Epithelial cell of prostate (primary cell): ENCODE measurements at regions not wholly inside any gene's neighbourhood (a gene's known extent, or its start where the extent isn't known, plus 50 kb on each side); places are given as distances from the start of the nearest gene placed in this dataset.

Source experiments
- DNase-seq: peaks from one replicate; pipeline ENCODE4 v3.0.0-alpha.2; 2011; ENCODE audit warnings: low read depth, low spot score
- H3K27ac ChIP-seq: fragments of 450-650 bp; 2 replicates; pipeline ENCODE4 v1.5.1; 2017; ENCODE audit warnings: mild to moderate bottlenecking

DNA sequence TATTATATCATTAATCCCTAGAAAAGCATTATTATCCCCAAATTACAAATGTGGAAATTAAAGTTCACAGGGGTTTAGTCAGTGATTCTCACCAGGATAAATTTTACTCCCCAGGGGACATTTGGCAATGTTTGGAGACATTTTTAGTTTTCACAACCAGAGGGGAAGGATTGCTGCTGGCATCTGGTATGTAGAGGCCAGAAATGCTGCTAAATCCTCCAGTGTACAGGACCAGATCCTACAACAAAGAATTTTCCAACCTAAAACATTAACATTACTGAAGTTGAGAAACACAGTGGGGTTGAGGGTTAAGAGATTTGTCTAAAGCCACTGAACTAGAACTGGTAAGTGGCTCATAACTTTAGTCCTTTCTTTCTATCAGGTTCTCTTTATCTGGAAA is 162.0 kb upstream of the SYT6 start:
- no peak for DNase-seq

GRCh38 chr1:114314576-114314975 is 160.9 kb upstream of the SYT6 start:
- H3K27ac ChIP-seq: no peak overlapping the region
- DNase-seq: no peak

More for the DNA sequence above, 162.0 kb upstream of the SYT6 start:
- no peak overlapping the region for H3K27ac ChIP-seq

GRCh38 chr1:114314098-114314497 is 160.4 kb upstream of the SYT6 start:
- no peak for DNase-seq
- no peak overlapping the region for H3K27ac ChIP-seq

DNA sequence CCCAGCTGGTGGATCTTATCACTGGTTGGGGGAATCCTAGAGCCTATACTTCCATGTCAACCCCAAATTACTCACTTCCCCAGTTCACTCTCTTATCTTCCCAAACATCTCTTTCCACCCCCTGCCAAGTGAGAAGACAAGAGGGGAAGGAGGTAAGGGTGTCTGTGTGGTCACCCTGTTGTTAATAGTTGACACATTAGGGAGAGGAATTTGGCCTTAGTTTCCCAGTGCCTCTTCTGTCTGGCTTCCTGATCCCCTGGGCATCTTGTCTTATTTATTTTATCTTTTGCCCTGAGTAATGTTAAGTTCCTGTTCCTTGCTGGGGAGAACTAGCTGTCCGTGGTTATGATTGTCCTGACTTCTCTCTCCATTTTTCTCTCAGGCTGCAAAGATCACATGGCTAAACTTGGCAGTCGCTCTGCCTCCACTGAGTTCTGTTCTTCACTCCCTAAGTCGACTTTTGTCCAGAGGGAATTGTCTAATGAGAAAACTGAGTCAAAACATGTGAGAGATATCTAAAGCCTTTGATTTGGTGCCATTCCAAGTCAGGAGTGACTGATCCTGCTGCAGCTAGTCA is 157.1 kb upstream of the SYT6 start:
- H3K27ac ChIP-seq: no peak overlapping the region
- DNase-seq: no peak

DNA sequence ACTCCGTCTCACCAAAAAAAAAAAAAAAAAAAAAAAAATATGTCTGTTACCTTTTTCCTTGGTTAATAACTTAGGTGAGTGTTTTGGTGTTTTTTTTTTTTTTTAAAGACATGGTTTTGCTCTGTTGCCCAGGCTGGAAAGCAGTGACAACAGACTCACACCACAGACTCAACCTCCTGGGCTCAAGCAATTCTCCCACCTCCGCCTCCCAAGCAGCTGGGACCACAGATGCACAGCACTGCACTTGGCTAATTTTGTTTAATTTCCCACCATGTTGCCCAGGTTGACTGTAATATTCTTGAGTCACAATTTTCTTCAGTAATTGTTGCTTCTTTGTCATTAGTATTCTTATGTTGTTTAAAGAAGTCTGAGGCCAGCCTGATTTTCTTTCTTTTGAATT is 149.2 kb upstream of the SYT6 start:
- no peak for DNase-seq
- H3K27ac ChIP-seq: no peak overlapping the region

- no peak for DNase-seq
- no peak overlapping the region for H3K27ac ChIP-seq
Observed at GRCh38 chr1:114299331-114299975, 145.8 kb upstream of the SYT6 start.

GRCh38 chr1:114298008-114298407 is 144.3 kb upstream of the SYT6 start:
- no peak for DNase-seq

DNA sequence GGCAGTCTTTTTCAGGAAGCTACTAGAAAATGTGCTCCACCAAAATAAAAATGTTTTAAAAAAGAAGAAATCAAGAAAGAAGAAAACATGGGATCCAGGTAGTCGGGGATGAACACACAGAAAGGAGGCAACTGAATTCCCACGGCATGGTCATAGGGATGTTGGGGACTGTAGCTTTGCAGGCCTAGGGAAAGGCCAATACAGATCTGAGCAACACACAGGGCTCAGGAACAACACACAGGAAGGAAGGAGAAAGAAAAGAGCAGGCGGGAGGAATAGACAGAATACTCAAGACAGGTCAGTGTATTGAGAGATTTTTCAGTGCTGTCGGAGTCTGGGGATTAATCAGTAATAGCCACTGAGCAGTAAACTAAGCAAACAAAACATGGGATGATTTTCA is 142.7 kb upstream of the SYT6 start:
- DNase-seq: no peak

More at GRCh38 chr1:114298008-114298407, 144.3 kb upstream of the SYT6 start:
- no peak overlapping the region for H3K27ac ChIP-seq

DNA sequence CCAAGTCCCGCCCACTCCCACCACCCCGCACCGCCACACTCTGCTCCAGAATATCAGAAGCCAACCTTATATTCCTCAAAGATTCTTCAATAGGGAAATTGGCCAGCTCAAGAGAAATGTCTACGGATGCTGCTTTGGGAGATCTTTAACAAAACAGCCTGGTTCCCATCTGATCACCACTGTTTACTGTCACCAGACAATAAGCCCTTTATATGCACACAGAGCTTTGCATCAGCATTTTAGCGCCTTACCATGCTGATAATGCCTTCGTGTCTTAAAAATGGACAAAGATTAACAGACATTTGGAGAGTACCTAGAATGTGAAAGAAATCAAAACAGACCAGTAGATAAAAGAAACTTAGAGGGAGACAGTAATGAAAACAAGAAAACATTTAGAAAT is 141.7 kb upstream of the SYT6 start:
- H3K27ac ChIP-seq: no peak overlapping the region
- DNase-seq: no peak

More for the DNA sequence above, 142.7 kb upstream of the SYT6 start:
- no peak overlapping the region for H3K27ac ChIP-seq

DNA sequence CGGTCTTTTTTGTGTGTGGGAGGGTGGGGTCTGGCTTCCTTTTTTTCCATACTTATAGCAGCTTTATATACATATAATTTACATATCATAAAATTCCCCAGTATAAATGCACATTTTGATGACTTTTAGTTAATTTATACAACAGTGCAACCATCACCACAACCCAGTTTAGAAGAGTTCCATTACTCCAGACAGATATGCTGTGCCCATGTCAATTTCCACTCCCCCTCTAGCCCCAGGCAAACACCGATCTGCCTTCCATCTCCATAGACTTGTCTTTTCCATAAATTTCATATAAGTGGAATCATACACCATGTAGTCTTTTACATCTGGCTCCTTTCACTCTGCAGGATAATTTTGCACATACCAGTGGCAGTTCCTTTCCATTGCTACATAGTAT is 139.2 kb upstream of the SYT6 start:
- no peak for DNase-seq
- H3K27ac ChIP-seq: no peak overlapping the region

- no peak for DNase-seq
- H3K27ac ChIP-seq: no peak overlapping the region
Observed at GRCh38 chr1:114292194-114292593, 138.5 kb upstream of the SYT6 start.

GRCh38 chr1:114290776-114291175 is 137.1 kb upstream of the SYT6 start:
- no peak overlapping the region for H3K27ac ChIP-seq
- DNase-seq: no peak

GRCh38 chr1:114290341-114290740 is 136.7 kb upstream of the SYT6 start:
- no peak overlapping the region for H3K27ac ChIP-seq
- DNase-seq: no peak

DNA sequence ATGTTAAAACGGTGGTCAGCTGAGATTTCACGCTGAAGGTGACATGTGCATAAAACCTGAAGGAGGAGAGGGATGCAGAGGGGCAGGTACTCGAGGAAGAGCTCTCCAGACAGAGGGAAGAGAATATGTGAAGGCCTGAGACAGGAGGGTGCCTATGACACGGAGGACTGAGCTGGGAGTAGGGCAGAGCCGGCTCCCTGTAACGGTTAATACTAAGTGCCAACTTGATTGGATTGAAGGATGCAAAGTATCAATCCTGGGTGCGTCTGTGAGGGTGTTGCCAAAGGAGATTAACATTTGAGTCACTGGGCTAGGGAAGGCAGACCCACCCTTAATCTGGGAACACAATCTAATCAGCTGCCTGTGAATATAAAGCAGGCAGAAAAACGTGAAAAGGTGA is 136.2 kb upstream of the SYT6 start:
- no peak for DNase-seq
- H3K27ac ChIP-seq: no peak overlapping the region

GRCh38 chr1:114289306-114289705 is 135.6 kb upstream of the SYT6 start:
- no peak overlapping the region for H3K27ac ChIP-seq
- no peak for DNase-seq

DNA sequence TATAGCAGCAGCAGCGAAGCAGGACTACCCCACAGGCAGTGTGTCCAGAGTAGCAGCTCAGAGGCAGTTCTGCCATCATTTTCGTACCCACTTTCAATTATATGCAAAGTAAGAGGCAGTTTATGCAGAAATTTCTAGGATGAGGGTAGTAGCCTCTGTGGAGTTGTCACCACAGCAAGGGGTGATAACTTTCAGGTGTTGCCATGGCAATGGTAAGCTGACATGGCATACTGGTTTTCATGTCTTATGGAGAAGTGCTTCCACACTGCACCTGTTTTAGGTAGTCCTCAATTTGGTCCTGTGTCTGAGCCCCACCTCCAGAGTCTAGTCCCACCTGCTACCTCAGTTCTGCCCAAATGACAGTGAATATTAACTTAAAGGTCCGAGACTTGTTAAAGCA is 133.3 kb upstream of the SYT6 start:
- H3K27ac ChIP-seq: no peak overlapping the region
- DNase-seq: no peak

GRCh38 chr1:114286179-114286578 is 132.5 kb upstream of the SYT6 start:
- no peak for DNase-seq

GRCh38 chr1:114282751-114283403 is 129.2 kb upstream of the SYT6 start:
- no peak overlapping the region for H3K27ac ChIP-seq
- DNase-seq: peak; percentile 31

More at GRCh38 chr1:114286179-114286578, 132.5 kb upstream of the SYT6 start:
- no peak overlapping the region for H3K27ac ChIP-seq

GRCh38 chr1:114278911-114279310 is 125.2 kb upstream of the SYT6 start:
- no peak for DNase-seq
- H3K27ac ChIP-seq: no peak overlapping the region

DNA sequence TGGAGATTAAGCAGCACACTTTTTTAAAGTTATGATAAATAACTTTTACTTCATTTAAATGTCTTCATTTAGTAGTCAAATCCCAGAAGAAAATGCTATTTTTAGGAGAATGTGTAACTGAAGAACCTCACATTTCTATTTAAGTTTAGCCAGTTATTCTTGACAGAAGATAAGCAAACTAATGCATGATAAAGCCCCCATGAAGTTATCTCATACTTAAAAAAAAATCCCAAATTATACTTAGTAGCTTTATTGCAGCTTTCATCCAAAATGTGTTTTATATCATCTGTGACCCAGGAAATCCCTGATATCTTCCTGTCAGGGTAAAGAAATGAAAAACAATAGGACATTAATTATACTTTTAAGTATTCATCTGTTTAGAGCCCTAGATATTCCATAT is 124.8 kb upstream of the SYT6 start:
- H3K27ac ChIP-seq: no peak overlapping the region
- no peak for DNase-seq

GRCh38 chr1:114274621-114275317 is 121.1 kb upstream of the SYT6 start:
- H3K27ac ChIP-seq: no peak overlapping the region
- DNase-seq: no peak
